HCT116 (cell line): ENCODE measurements at regions not wholly inside any gene's neighbourhood (a gene's known extent, or its start where the extent isn't known, plus 50 kb on each side); places are given as distances from the start of the nearest gene placed in this dataset.

ENCODE experiments used
- ATAC-seq: fragments of 200-7000 bp; cut with Tn5 transposase; 2 replicates; pipeline ENCODE4 v1.9.1; 2020; ENCODE audit warnings: mild to moderate bottlenecking, moderate library complexity
- BruUV-seq: library from RNA; stranded (reverse); fragments of 400-500 nt; replicated peaks from 2 replicates; lab custom pipeline; 2021; lab: Mats Ljungman, UMichigan
- CTCF ChIA-PET: fragments of 300-600 bp; sonication (Branson Sonifier 250); formaldehyde crosslinking; loops from one replicate; lab custom pipeline; 2021; ENCODE audit warnings: antibody characterized with exemption; lab: Charles Lee
- POLR2A ChIA-PET: fragments of 300-600, 350-600 bp; sonication (Branson Sonifier 250); formaldehyde crosslinking; loops from one replicate; lab custom pipeline; 2021; ENCODE audit warnings: antibody characterized with exemption; lab: Charles Lee
- RAD21 ChIA-PET, 2 experiments: fragments of 300-600 bp; sonication (Branson Sonifier 250); formaldehyde crosslinking; loops; one replicate each; lab custom pipeline; 2023; ENCODE audit warnings: low total read pairs in 2 of 2; ENCODE audit not compliant: uncharacterized antibody in 2 of 2, unreplicated experiment in 2 of 2, low non-redundant PET in 1 of 2; lab: Charles Lee
- DNase-seq: peaks from one replicate; pipeline ENCODE4 v3.0.0-alpha.2; 2010; ENCODE audit warnings: low read depth, low spot score
- H2AFZ ChIP-seq: fragments of 200-600 bp; shearing (Covaris generic), sonication (generic); 2 replicates; pipeline ENCODE4 v1.6.1; 2017; ENCODE audit warnings: low read depth, mixed run types, mixed read lengths, antibody characterized with exemption, low read length; ENCODE audit not compliant: poor library complexity, severe bottlenecking
- H3K27ac ChIP-seq: 2 replicates; pipeline ENCODE4 v1.5.1; 2012; ENCODE audit warnings: low read depth, low read length
- H3K27me3 ChIP-seq: fragments of 200-600 bp; sonication (generic); 2 replicates; pipeline ENCODE4 v1.6.1; 2016; ENCODE audit warnings: mixed run types, low read length, mixed read lengths; ENCODE audit not compliant: insufficient read depth
- H3K36me3 ChIP-seq, 2 experiments: fragments of 200-500 bp in 1 of 2; fragments of 200-600 bp in 1 of 2; sonication (Bioruptor generic) in 1 of 2; sonication (generic) in 1 of 2; 2 replicates each; pipeline versions ENCODE4 v1.5.1 to v1.6.1; 2014 to 2016; ENCODE audit warnings: low read length in 2 of 2, inconsistent platforms in 1 of 2, mixed read lengths in 1 of 2, mixed run types in 1 of 2; ENCODE audit not compliant: insufficient read depth in 2 of 2, control insufficient read depth in 1 of 2
- H3K4me1 ChIP-seq, 2 experiments: fragments of 200-600 bp in 1 of 2; sonication (generic) in 1 of 2; 2 replicates each; pipeline versions ENCODE4 v1.5.1 to v1.6.1; 2012 to 2017; ENCODE audit warnings: low read length in 2 of 2, inconsistent platforms in 1 of 2, mild to moderate bottlenecking in 1 of 2, mixed read lengths in 1 of 2, mixed run types in 1 of 2, moderate library complexity in 1 of 2; ENCODE audit not compliant: insufficient read depth in 2 of 2, control insufficient read depth in 1 of 2
- H3K4me2 ChIP-seq: fragments of 200-600 bp; sonication (generic); 2 replicates; pipeline ENCODE4 v1.6.1; 2017; ENCODE audit warnings: mixed run types, low read length, mixed read lengths
- H3K4me3 ChIP-seq, 2 experiments: fragments of 200-600 bp in 1 of 2; sonication (generic) in 1 of 2; replicated peaks in 1 of 2; 2 replicates each; pipeline ENCODE4 v1.5.1; 2011 to 2016; ENCODE audit warnings: low read length in 2 of 2, control low read depth in 1 of 2, low read depth in 1 of 2, mild to moderate bottlenecking in 1 of 2, mixed read lengths in 1 of 2, mixed run types in 1 of 2
- H3K79me2 ChIP-seq: fragments of 200-600 bp; sonication (generic); 2 replicates; pipeline ENCODE4 v1.6.1; 2017; ENCODE audit warnings: mild to moderate bottlenecking, mixed run types, low read length, moderate library complexity, mixed read lengths; ENCODE audit not compliant: insufficient read depth
- H3K9ac ChIP-seq: fragments of 200-600 bp; sonication (generic); 2 replicates; pipeline ENCODE4 v1.6.1; 2016; ENCODE audit warnings: low read length, mixed read lengths
- H3K9me2 ChIP-seq: fragments of 200-600 bp; sonication (generic), shearing (Covaris generic); 2 replicates; pipeline ENCODE4 v1.6.1; 2017; ENCODE audit warnings: mixed run types, mild to moderate bottlenecking, moderate library complexity; ENCODE audit not compliant: insufficient read depth
- H3K9me3 ChIP-seq, 2 experiments: fragments of 200-500 bp in 1 of 2; fragments of 200-600 bp in 1 of 2; sonication (Bioruptor generic) in 1 of 2; sonication (generic) in 1 of 2; 2 replicates each; pipeline ENCODE4 v1.6.1; 2014 to 2017; ENCODE audit warnings: low read length in 2 of 2, mixed read lengths in 2 of 2, inconsistent platforms in 1 of 2, low read depth in 1 of 2, mild to moderate bottlenecking in 1 of 2, mixed run types in 1 of 2, moderate library complexity in 1 of 2; ENCODE audit not compliant: control insufficient read depth in 1 of 2, insufficient read depth in 1 of 2
- H4K20me1 ChIP-seq: fragments of 200-600 bp; sonication (generic), shearing (Covaris generic); 2 replicates; pipeline ENCODE4 v1.6.1; 2017; ENCODE audit warnings: mixed run types, mild to moderate bottlenecking, moderate library complexity; ENCODE audit not compliant: insufficient read depth
- ATF3 ChIP-seq: IDR thresholded peaks from 2 replicates; pipeline ENCODE4 v1.6.1; 2012
- CBX3 ChIP-seq: IDR thresholded peaks from 2 replicates; pipeline ENCODE4 v1.6.1; 2012; ENCODE audit warnings: low read depth
- CEBPB ChIP-seq: IDR thresholded peaks from 2 replicates; pipeline ENCODE4 v1.6.1; 2012; ENCODE audit warnings: low read depth
- CTCF ChIP-seq, 3 experiments: fragments of 200-600 bp in 1 of 3; sonication (generic) in 1 of 3; IDR thresholded peaks in 2 of 3; conservative IDR thresholded peaks in 1 of 3; 2 replicates each; pipeline ENCODE4 v1.5.1; 2012 to 2017; ENCODE audit warnings: low read depth in 2 of 3, low read length in 2 of 3, antibody characterized with exemption in 1 of 3, borderline replicate concordance in 1 of 3, control low read depth in 1 of 3, mild to moderate bottlenecking in 1 of 3, mixed read lengths in 1 of 3, mixed run types in 1 of 3, moderate library complexity in 1 of 3; ENCODE audit not compliant: insufficient read depth in 1 of 3
- EGR1 ChIP-seq: IDR thresholded peaks from 2 replicates; pipeline ENCODE4 v1.6.1; 2012; ENCODE audit warnings: low read depth
- EZH2 ChIP-seq: fragments of 200-600 bp; sonication (generic); IDR thresholded peaks from 2 replicates; pipeline ENCODE4 v1.6.1; 2017; ENCODE audit warnings: antibody characterized with exemption, mixed run types
- EZH2phosphoT487 ChIP-seq: fragments of 200-600 bp; IDR thresholded peaks from 2 replicates; pipeline ENCODE4 v1.6.1; 2018; ENCODE audit warnings: antibody characterized with exemption, borderline replicate concordance
- FOSL1 ChIP-seq: IDR thresholded peaks from 2 replicates; pipeline ENCODE4 v1.6.1; 2012; ENCODE audit warnings: low read depth
- JUND ChIP-seq: IDR thresholded peaks from 2 replicates; pipeline ENCODE4 v1.6.1; 2012
- POLR2AphosphoS5 ChIP-seq: IDR thresholded peaks from 2 replicates; pipeline ENCODE4 v1.6.1; 2011; ENCODE audit warnings: mild to moderate bottlenecking, low read depth, low read length, moderate library complexity
- RAD21 ChIP-seq: IDR thresholded peaks from 2 replicates; pipeline ENCODE4 v1.6.1; 2012; ENCODE audit warnings: low read depth, mild to moderate bottlenecking
- SIN3A ChIP-seq: IDR thresholded peaks from 2 replicates; pipeline ENCODE4 v1.6.1; 2012; ENCODE audit warnings: low read depth
- SP1 ChIP-seq: IDR thresholded peaks from 2 replicates; pipeline ENCODE4 v1.6.1; 2012; ENCODE audit warnings: low read depth
- intact Hi-C: fragments of 100-400 bp; cut with micrococcal nuclease; formaldehyde crosslinking; loops from 2 replicates; pipeline ENCODE4 v1.10.0; 2022

- intact Hi-C loops = no loop called here
- Histone ChIP-seq H2AFZ (peak overlapping the region; percentile 29), H3K36me3 (no peaks in the 10 kb centered on the region), H3K4me3 (no peak overlapping the region), H3K27me3 (no peaks in the 10 kb centered on the region), H3K9ac (no peak overlapping the region), H3K4me1 (no peaks in the 10 kb centered on the region), H3K9me3 (no peaks in the 10 kb centered on the region), H3K4me2 (no peak overlapping the region), H3K9me2 (no peaks in the 10 kb centered on the region), H3K27ac (no peak overlapping the region), H3K79me2 (no peaks in the 10 kb centered on the region), H4K20me1 (no peaks in the 10 kb centered on the region)
- no TSS peak for BruUV-seq
- DNase-seq (peak; percentile 4), ATAC-seq (peak; percentile 54; the same call in 1 of the 2 replicates)
- TF ChIP-seq ATF3 (no peak), SIN3A (no peak), SP1 (no peak), CTCF (IDR thresholded peaks at IDR 0.05 in 2 of 3, conservative IDR thresholded peaks at IDR 0.05 in 1 of 3; ENCODE audit: borderline replicate concordance in 1 of 3, insufficient read depth in 1 of 3, low read depth in 2 of 3, low read length in 2 of 3) (peak; percentile 7 to 35 (median 30); a peak in 3 of 6 replicates), POLR2AphosphoS5 (no peak), JUND (no peak), EGR1 (no peak), CBX3 (peak; percentile 53; the same call in 1 of the 2 replicates), CEBPB (no peak), EZH2phosphoT487 (no peak), RAD21 (peak; percentile 49), FOSL1 (no peak), EZH2 (no peak)
- CTCF ChIA-PET = interaction anchor here (0.5 to 1.1 kb wide), 3 partner anchors 9 to 18 kb away, joined by 3 to 5 read pairs (median 4); no protein-coding TSS in a partner anchor
- POLR2A ChIA-PET = no interaction called here
- RAD21 ChIA-PET = no interaction called here
Measured at GRCh38 chr5:87844449-87844848, 424.2 kb downstream of the TMEM161B start.
